Mesendoderm (in vitro differentiated cells): ENCODE measurements at regions not wholly inside any gene's neighbourhood (a gene's known extent, or its start where the extent isn't known, plus 50 kb on each side); places are given as distances from the start of the nearest gene placed in this dataset.

ENCODE experiments used
- DNase-seq: peaks from one replicate; pipeline ENCODE4 v3.0.0; 2013
- H2AK5ac ChIP-seq: 2 replicates; pipeline ENCODE4 v1.6.1; 2013; ENCODE audit warnings: low read length, inconsistent platforms
- H2BK120ac ChIP-seq: 2 replicates; pipeline ENCODE4 v1.6.1; 2013; ENCODE audit warnings: low read depth, mild to moderate bottlenecking, low read length, moderate library complexity, mixed read lengths
- H2BK15ac ChIP-seq: replicated peaks from 2 replicates; pipeline ENCODE4 v1.6.1; 2013; ENCODE audit warnings: low read depth, mild to moderate bottlenecking, moderate library complexity
- H2BK5ac ChIP-seq: 2 replicates; pipeline ENCODE4 v1.6.1; 2013; ENCODE audit warnings: low read length, inconsistent platforms
- H3K18ac ChIP-seq: 2 replicates; pipeline ENCODE4 v1.6.1; 2013; ENCODE audit warnings: mild to moderate bottlenecking, low read length, mixed read lengths
- H3K23ac ChIP-seq: one replicate; pipeline ENCODE4 v1.6.1; 2013; ENCODE audit warnings: low read length
- H3K27ac ChIP-seq: 2 replicates; pipeline ENCODE4 v1.5.1; 2013; ENCODE audit warnings: low read depth, mild to moderate bottlenecking, inconsistent platforms, low read length, moderate library complexity
- H3K27me3 ChIP-seq: 2 replicates; pipeline ENCODE4 v1.6.1; 2013; ENCODE audit warnings: low read length, control low read depth, mild to moderate bottlenecking, inconsistent platforms; ENCODE audit not compliant: insufficient read depth, poor library complexity
- H3K36me3 ChIP-seq: 2 replicates; pipeline ENCODE4 v1.6.1; 2013; ENCODE audit warnings: low read length, inconsistent platforms; ENCODE audit not compliant: control insufficient read depth, insufficient read depth
- H3K4ac ChIP-seq: one replicate; pipeline ENCODE4 v1.6.1; 2013; ENCODE audit warnings: low read depth, mild to moderate bottlenecking, low read length, moderate library complexity
- H3K4me1 ChIP-seq: 2 replicates; pipeline ENCODE4 v1.6.1; 2013; ENCODE audit warnings: low read depth, low read length, inconsistent platforms; ENCODE audit not compliant: control insufficient read depth
- H3K4me2 ChIP-seq: 2 replicates; pipeline ENCODE4 v1.6.1; 2013; ENCODE audit warnings: low read length
- H3K4me3 ChIP-seq: 2 replicates; pipeline ENCODE4 v1.5.1; 2013; ENCODE audit warnings: mild to moderate bottlenecking, low read length
- H3K56ac ChIP-seq: one replicate; pipeline ENCODE4 v1.6.1; 2013; ENCODE audit warnings: low read length
- H3K79me1 ChIP-seq: 2 replicates; pipeline ENCODE4 v1.6.1; 2013; ENCODE audit warnings: low read length, inconsistent platforms
- H3K79me2 ChIP-seq: 2 replicates; pipeline ENCODE4 v1.6.1; 2013; ENCODE audit warnings: mild to moderate bottlenecking, low read length; ENCODE audit not compliant: control insufficient read depth, insufficient read depth
- H3K9ac ChIP-seq: 2 replicates; pipeline ENCODE4 v1.6.1; 2013; ENCODE audit warnings: low read length, inconsistent platforms
- H4K5ac ChIP-seq: one replicate; pipeline ENCODE4 v1.6.1; 2013; ENCODE audit warnings: low read length
- H4K8ac ChIP-seq: one replicate; pipeline ENCODE4 v1.6.1; 2013; ENCODE audit warnings: low read depth, mild to moderate bottlenecking, control low read depth, low read length, moderate library complexity
- WGBS: extraction: QIAGEN DNeasy Blood & Tissue Kit; methylation state at CpG from one replicate; pipeline ENCODE4 v1.1.7; 2013; ENCODE audit warnings: low lambda C conversion rate, missing lambda C conversion rate; ENCODE audit not compliant: insufficient coverage; ENCODE audit errors: extremely low coverage; 5-methylcytosine and 5-hydroxymethylcytosine counted together

DNA sequence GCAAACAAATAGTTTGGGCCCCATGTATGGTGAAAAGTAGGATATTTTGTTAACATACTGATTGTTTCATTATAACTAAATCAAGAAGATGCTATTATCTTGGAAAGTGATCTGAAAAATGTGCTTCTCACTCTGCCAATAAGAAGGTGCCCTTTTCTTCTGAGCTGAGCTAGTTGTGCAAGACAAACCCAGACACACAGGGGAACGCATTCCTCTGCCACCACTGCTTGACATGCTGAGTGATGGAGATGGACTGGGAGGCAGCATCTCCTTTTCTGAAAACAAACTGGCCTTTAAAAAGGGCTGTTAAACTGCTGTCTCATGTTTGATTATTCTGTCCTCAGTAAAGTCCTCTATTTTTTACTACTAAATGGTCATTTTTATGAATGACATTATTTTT, 1989.9 kb upstream of the CELF4 start:
- H2AK5ac ChIP-seq, result no peak overlapping the region
- H4K5ac ChIP-seq, result no peak overlapping the region
- H2BK120ac ChIP-seq, result no peak overlapping the region
- no peak overlapping the region for H3K23ac ChIP-seq
- no peaks in the 10 kb centered on the region for H3K79me2 ChIP-seq
- no peak overlapping the region for H4K8ac ChIP-seq
- no peaks in the 10 kb centered on the region for H3K36me3 ChIP-seq
- no peak overlapping the region for H3K18ac ChIP-seq
- no peak overlapping the region for H2BK5ac ChIP-seq
- DNase-seq, result no peak
- H3K79me1 ChIP-seq, result no peaks in the 10 kb centered on the region
- no peak overlapping the region for H3K4ac ChIP-seq
- no peak overlapping the region for H3K56ac ChIP-seq
- H3K4me1 ChIP-seq, result no peaks in the 10 kb centered on the region
- no CpG with 5 or more reads among the region's 1 CpG for WGBS
- no peak overlapping the region for H3K9ac ChIP-seq
- no peak overlapping the region for H2BK15ac ChIP-seq
- H3K4me2 ChIP-seq, result no peak overlapping the region
- no peak overlapping the region for H3K27ac ChIP-seq
- H3K27me3 ChIP-seq, result no peaks in the 10 kb centered on the region
- no peak overlapping the region for H3K4me3 ChIP-seq

GRCh38 chr18:39550701-39551100, 1985.1 kb upstream of the CELF4 start:
- no peak overlapping the region for H2BK5ac ChIP-seq
- H3K9ac ChIP-seq, result no peak overlapping the region
- H2BK15ac ChIP-seq, result no peak overlapping the region
- no peak overlapping the region for H3K56ac ChIP-seq
- H4K5ac ChIP-seq, result no peak overlapping the region
- H3K27ac ChIP-seq, result no peak overlapping the region
- no peak for DNase-seq
- no peaks in the 10 kb centered on the region for H3K36me3 ChIP-seq
- H4K8ac ChIP-seq, result no peak overlapping the region
- no peaks in the 10 kb centered on the region for H3K79me1 ChIP-seq
- H3K4ac ChIP-seq, result no peak overlapping the region
- no CpG with 5 or more reads among the region's 2 CpGs for WGBS
- no peak overlapping the region for H2BK120ac ChIP-seq
- H3K4me1 ChIP-seq, result no peaks in the 10 kb centered on the region
- no peak overlapping the region for H3K4me3 ChIP-seq
- no peak overlapping the region for H3K23ac ChIP-seq
- no peak overlapping the region for H2AK5ac ChIP-seq
- H3K4me2 ChIP-seq, result no peak overlapping the region
- no peaks in the 10 kb centered on the region for H3K79me2 ChIP-seq
- no peak overlapping the region for H3K18ac ChIP-seq
- H3K27me3 ChIP-seq, result no peaks in the 10 kb centered on the region

GRCh38 chr18:39549144-39549543, 1983.5 kb upstream of the CELF4 start:
- Histone ChIP-seq H3K4me3 (no peak overlapping the region), H4K8ac (no peak overlapping the region), H3K18ac (no peak overlapping the region), H3K23ac (no peak overlapping the region), H2BK15ac (no peak overlapping the region), H2BK5ac (no peak overlapping the region), H3K79me1 (no peaks in the 10 kb centered on the region), H3K4me2 (no peak overlapping the region), H3K36me3 (no peaks in the 10 kb centered on the region), H3K79me2 (no peaks in the 10 kb centered on the region), H2BK120ac (no peak overlapping the region), H3K4me1 (no peaks in the 10 kb centered on the region), H3K4ac (no peak overlapping the region), H2AK5ac (no peak overlapping the region), H4K5ac (no peak overlapping the region), H3K56ac (no peak overlapping the region), H3K27me3 (no peaks in the 10 kb centered on the region), H3K27ac (no peak overlapping the region), H3K9ac (no peak overlapping the region)
- DNase-seq, result no peak
- WGBS, result no CpG with 5 or more reads among the region's 1 CpG

DNA sequence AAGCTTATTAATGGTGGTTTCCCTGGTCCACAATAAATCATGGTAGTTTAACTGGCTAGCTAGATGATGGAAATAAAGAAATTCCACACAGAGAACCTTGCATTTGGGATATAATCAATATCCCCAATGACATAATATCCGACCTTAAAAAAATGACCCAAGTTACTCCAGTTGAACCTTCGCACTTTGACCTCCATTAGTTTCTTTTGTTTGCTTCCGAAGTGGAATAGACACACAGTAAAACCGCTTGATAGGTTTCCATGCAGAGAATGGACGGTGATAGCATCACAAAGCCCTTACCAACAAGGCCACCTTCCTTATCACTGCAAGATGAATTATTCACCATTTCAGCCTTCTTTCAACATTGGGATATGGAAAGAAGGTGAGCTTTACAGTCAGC, 1966.1 kb upstream of the CELF4 start:
- H3K27ac ChIP-seq, result no peak overlapping the region
- H3K56ac ChIP-seq, result no peak overlapping the region
- H3K4me3 ChIP-seq, result no peak overlapping the region
- no CpG with 5 or more reads among the region's 5 CpGs for WGBS
- no peaks in the 10 kb centered on the region for H3K79me1 ChIP-seq
- H3K36me3 ChIP-seq, result no peaks in the 10 kb centered on the region
- no peaks in the 10 kb centered on the region for H3K4me1 ChIP-seq
- no peak overlapping the region for H2BK15ac ChIP-seq
- H3K4me2 ChIP-seq, result no peak overlapping the region
- H3K23ac ChIP-seq, result no peak overlapping the region
- no peak for DNase-seq
- H2BK120ac ChIP-seq, result no peak overlapping the region
- no peaks in the 10 kb centered on the region for H3K27me3 ChIP-seq
- no peak overlapping the region for H3K9ac ChIP-seq
- H4K5ac ChIP-seq, result no peak overlapping the region
- H2BK5ac ChIP-seq, result no peak overlapping the region
- H3K18ac ChIP-seq, result no peak overlapping the region
- H3K79me2 ChIP-seq, result no peaks in the 10 kb centered on the region
- H2AK5ac ChIP-seq, result no peak overlapping the region
- no peak overlapping the region for H4K8ac ChIP-seq
- H3K4ac ChIP-seq, result no peak overlapping the region

GRCh38 chr18:39529358-39529757, 1963.8 kb upstream of the CELF4 start:
- Histone ChIP-seq H3K79me2 (no peaks in the 10 kb centered on the region), H3K27me3 (no peaks in the 10 kb centered on the region), H3K79me1 (no peaks in the 10 kb centered on the region), H2BK5ac (no peak overlapping the region), H2BK120ac (no peak overlapping the region), H3K4me3 (no peak overlapping the region), H3K4me2 (no peak overlapping the region), H3K23ac (no peak overlapping the region), H2BK15ac (no peak overlapping the region), H3K56ac (no peak overlapping the region), H3K27ac (no peak overlapping the region), H3K9ac (no peak overlapping the region), H3K18ac (no peak overlapping the region), H3K4me1 (no peaks in the 10 kb centered on the region), H3K4ac (no peak overlapping the region), H2AK5ac (no peak overlapping the region), H3K36me3 (no peaks in the 10 kb centered on the region), H4K5ac (no peak overlapping the region), H4K8ac (no peak overlapping the region)
- no peak for DNase-seq
- no CpG with 5 or more reads among the region's 12 CpGs for WGBS

- H2BK120ac ChIP-seq, result no peak overlapping the region
- no peak overlapping the region for H4K5ac ChIP-seq
- no peaks in the 10 kb centered on the region for H3K36me3 ChIP-seq
- WGBS, result no CpG with 5 or more reads among the region's 1 CpG
- H2BK5ac ChIP-seq, result no peak overlapping the region
- no peaks in the 10 kb centered on the region for H3K27me3 ChIP-seq
- no peak overlapping the region for H4K8ac ChIP-seq
- H2BK15ac ChIP-seq, result no peak overlapping the region
- H3K9ac ChIP-seq, result no peak overlapping the region
- no peak overlapping the region for H3K4me3 ChIP-seq
- H3K56ac ChIP-seq, result no peak overlapping the region
- no peak overlapping the region for H3K4ac ChIP-seq
- no peaks in the 10 kb centered on the region for H3K79me2 ChIP-seq
- H3K27ac ChIP-seq, result no peak overlapping the region
- DNase-seq, result no peak
- H3K4me2 ChIP-seq, result no peak overlapping the region
- no peak overlapping the region for H2AK5ac ChIP-seq
- H3K4me1 ChIP-seq, result no peaks in the 10 kb centered on the region
- no peak overlapping the region for H3K18ac ChIP-seq
- H3K23ac ChIP-seq, result no peak overlapping the region
- H3K79me1 ChIP-seq, result no peaks in the 10 kb centered on the region
Observed at GRCh38 chr18:39527465-39527864, 1961.9 kb upstream of the CELF4 start.
